ENCODE measurements at regions not wholly inside any gene's neighbourhood (a gene's known extent, or its start where the extent isn't known, plus 50 kb on each side); places are given as distances from the start of the nearest gene placed in this dataset.

DNA sequence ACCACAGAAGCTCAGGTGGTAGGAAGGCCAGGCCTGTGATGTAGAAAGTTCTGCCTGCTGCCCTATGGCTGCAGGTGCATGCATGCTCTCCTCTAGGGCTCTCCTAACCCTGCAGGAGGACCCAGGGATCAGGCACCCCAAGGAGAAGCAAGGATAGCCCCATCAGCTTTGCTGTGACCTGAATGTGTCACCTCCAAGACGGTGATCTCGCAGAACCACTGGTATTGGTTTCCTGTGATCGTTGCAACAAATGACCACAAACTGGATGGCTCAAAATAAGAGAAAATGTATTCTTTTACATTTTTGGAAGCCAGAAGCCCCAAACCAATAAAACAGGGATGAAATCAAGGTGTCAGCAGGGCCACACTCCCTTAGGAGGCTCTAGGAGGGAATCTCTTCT lies 327.3 kb downstream of the BCL11A start:
- Histone ChIP-seq H3F3A (ENCODE audit: insufficient read depth, low read length) (no peaks in the 10 kb centered on the region), H3K4me2 (ENCODE audit: low read depth, low read length) (no peak overlapping the region), H3K9me2 (replicated peaks; ENCODE audit: insufficient read depth, low read length) (no peaks in the 10 kb centered on the region), H3K4me3 (ENCODE audit: low read length) (no peak overlapping the region), H3K79me2 (ENCODE audit: low read length) (no peaks in the 10 kb centered on the region), H3K36me3 (replicated peaks; ENCODE audit: insufficient read depth, low read length) (no peaks in the 10 kb centered on the region), H3K4me1 (ENCODE audit: low read length) (peaks cover 9% of the 10 kb centered on the region; the same call in 1 of the 2 replicates), H3K9me3 (replicated peaks; ENCODE audit: insufficient read depth, low read length) (no peaks in the 10 kb centered on the region), H3K27ac (ENCODE audit: low read length) (no peak overlapping the region), H2AFZ (ENCODE audit: low read length) (no peak overlapping the region), H4K20me1 (ENCODE audit: insufficient read depth, low read length) (no peaks in the 10 kb centered on the region), H3K27me3 (replicated peaks; ENCODE audit: insufficient read depth, low read length) (no peaks in the 10 kb centered on the region), H3K9ac (ENCODE audit: low read length) (no peak overlapping the region)
- no peak for DNase-seq
- TF ChIP-seq EZH2phosphoT487 (IDR thresholded peaks at IDR 0.05; ENCODE audit: low read length) (no peak), EZH2 (optimal IDR thresholded peaks at IDR 0.05; ENCODE audit: low read depth, low read length) (no peak)
- TF ChIP-seq, protein P1, sequence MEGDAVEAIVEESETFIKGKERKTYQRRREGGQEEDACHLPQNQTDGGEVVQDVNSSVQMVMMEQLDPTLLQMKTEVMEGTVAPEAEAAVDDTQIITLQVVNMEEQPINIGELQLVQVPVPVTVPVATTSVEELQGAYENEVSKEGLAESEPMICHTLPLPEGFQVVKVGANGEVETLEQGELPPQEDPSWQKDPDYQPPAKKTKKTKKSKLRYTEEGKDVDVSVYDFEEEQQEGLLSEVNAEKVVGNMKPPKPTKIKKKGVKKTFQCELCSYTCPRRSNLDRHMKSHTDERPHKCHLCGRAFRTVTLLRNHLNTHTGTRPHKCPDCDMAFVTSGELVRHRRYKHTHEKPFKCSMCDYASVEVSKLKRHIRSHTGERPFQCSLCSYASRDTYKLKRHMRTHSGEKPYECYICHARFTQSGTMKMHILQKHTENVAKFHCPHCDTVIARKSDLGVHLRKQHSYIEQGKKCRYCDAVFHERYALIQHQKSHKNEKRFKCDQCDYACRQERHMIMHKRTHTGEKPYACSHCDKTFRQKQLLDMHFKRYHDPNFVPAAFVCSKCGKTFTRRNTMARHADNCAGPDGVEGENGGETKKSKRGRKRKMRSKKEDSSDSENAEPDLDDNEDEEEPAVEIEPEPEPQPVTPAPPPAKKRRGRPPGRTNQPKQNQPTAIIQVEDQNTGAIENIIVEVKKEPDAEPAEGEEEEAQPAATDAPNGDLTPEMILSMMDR (IDR thresholded peaks at IDR 0.05; ENCODE audit: low read length) = no peak

DNA sequence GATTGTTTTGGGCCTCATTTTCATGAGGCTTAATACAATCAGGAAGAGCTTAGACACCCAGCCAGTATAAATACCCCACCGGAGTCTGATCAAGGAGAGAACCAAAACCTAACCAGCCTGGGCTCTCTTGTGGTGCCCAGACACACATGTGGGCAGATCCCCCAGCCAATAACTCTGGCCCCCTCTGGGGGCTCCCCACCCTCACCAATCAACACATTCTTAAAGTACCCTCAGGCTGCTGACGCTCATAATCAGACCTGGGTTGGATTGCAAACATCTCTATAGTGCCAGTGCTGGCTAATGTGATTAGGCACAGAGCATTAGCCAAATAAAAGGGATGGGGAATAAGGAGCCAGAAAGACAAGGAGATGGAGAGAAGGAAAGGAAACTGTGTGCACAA lies 329.6 kb downstream of the BCL11A start:
- H3K27ac ChIP-seq (ENCODE audit: low read length) = no peak overlapping the region
- H3K4me3 ChIP-seq (ENCODE audit: low read length) = no peak overlapping the region
- DNase-seq = no peak
- no peaks in the 10 kb centered on the region for H3K36me3 ChIP-seq (replicated peaks; ENCODE audit: insufficient read depth, low read length)
- no peaks in the 10 kb centered on the region for H3K4me1 ChIP-seq (ENCODE audit: low read length)
- no peaks in the 10 kb centered on the region for H4K20me1 ChIP-seq (ENCODE audit: insufficient read depth, low read length)
- no peaks in the 10 kb centered on the region for H3K79me2 ChIP-seq (ENCODE audit: low read length)
- H3K4me2 ChIP-seq (ENCODE audit: low read depth, low read length) = no peak overlapping the region
- H3K27me3 ChIP-seq (replicated peaks; ENCODE audit: insufficient read depth, low read length) = no peaks in the 10 kb centered on the region
- TF ChIP-seq, protein P1 (IDR thresholded peaks at IDR 0.05; ENCODE audit: low read length) = no peak
- TF ChIP-seq EZH2phosphoT487 (IDR thresholded peaks at IDR 0.05; ENCODE audit: low read length) (no peak), EZH2 (optimal IDR thresholded peaks at IDR 0.05; ENCODE audit: low read depth, low read length) (no peak)
- H3K9me3 ChIP-seq (replicated peaks; ENCODE audit: insufficient read depth, low read length) = no peaks in the 10 kb centered on the region
- H3K9ac ChIP-seq (ENCODE audit: low read length) = no peak overlapping the region
- no peak overlapping the region for H2AFZ ChIP-seq (ENCODE audit: low read length)
- H3K9me2 ChIP-seq (replicated peaks; ENCODE audit: insufficient read depth, low read length) = no peaks in the 10 kb centered on the region
- no peaks in the 10 kb centered on the region for H3F3A ChIP-seq (ENCODE audit: insufficient read depth, low read length)

DNA sequence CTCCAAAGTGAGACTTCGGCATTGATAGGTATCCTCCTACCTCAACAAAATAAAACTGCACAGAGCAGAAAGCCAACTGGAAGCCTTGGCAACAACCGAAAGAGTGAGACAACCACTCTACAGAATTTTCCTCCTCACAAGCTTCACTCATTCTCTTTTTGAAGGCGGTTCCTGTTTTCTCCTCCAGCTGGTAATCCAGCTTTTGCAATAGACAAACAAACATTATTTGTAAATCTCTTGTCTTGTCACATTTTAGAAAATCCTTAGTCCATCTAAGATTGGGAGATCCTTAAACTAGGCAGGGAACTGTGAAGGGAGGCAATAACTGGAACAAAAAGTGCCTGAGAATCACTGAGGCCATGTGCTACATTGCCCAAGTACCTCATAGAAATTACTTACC lies 332.4 kb downstream of the BCL11A start:
- Histone ChIP-seq H2AFZ (ENCODE audit: low read length) (no peak overlapping the region), H3K36me3 (replicated peaks; ENCODE audit: insufficient read depth, low read length) (no peaks in the 10 kb centered on the region), H3K4me1 (ENCODE audit: low read length) (no peaks in the 10 kb centered on the region), H3K27me3 (replicated peaks; ENCODE audit: insufficient read depth, low read length) (no peaks in the 10 kb centered on the region), H3K9ac (ENCODE audit: low read length) (no peak overlapping the region), H4K20me1 (ENCODE audit: insufficient read depth, low read length) (no peaks in the 10 kb centered on the region), H3K27ac (ENCODE audit: low read length) (no peak overlapping the region), H3K4me2 (ENCODE audit: low read depth, low read length) (no peak overlapping the region), H3K9me3 (replicated peaks; ENCODE audit: insufficient read depth, low read length) (no peaks in the 10 kb centered on the region), H3F3A (ENCODE audit: insufficient read depth, low read length) (no peaks in the 10 kb centered on the region), H3K9me2 (replicated peaks; ENCODE audit: insufficient read depth, low read length) (no peaks in the 10 kb centered on the region), H3K79me2 (ENCODE audit: low read length) (no peaks in the 10 kb centered on the region), H3K4me3 (ENCODE audit: low read length) (no peak overlapping the region)
- TF ChIP-seq EZH2phosphoT487 (IDR thresholded peaks at IDR 0.05; ENCODE audit: low read length) (no peak), EZH2 (optimal IDR thresholded peaks at IDR 0.05; ENCODE audit: low read depth, low read length) (no peak)
- TF ChIP-seq, protein P1 (IDR thresholded peaks at IDR 0.05; ENCODE audit: low read length) = no peak
- no peak for DNase-seq

All from MM.1S (cell line).